ENCODE measurements at regions not wholly inside any gene's neighbourhood (a gene's known extent, or its start where the extent isn't known, plus 50 kb on each side); places are given as distances from the start of the nearest gene placed in this dataset.

GRCh38 chr1:232226197-232226712, 403.7 kb downstream of the SIPA1L2 start:
- TF ChIP-seq CTCF (IDR thresholded peaks at IDR 0.05; ENCODE audit: poor library complexity, severe bottlenecking), result no peak
- TF ChIP-seq POLR2AphosphoS5 (IDR thresholded peaks at IDR 0.05), result no peak
- TF ChIP-seq EZH2 (IDR thresholded peaks at IDR 0.05; ENCODE audit: borderline replicate concordance, insufficient read depth, low read length, poor library complexity, severe bottlenecking), result no peak
- no peak for TF ChIP-seq TAF1 (IDR thresholded peaks at IDR 0.05; ENCODE audit: low read depth)
- no peak for TF ChIP-seq RAD21 (conservative IDR thresholded peaks at IDR 0.05)
- no peak for TF ChIP-seq SMC3 (conservative IDR thresholded peaks at IDR 0.05; ENCODE audit: poor library complexity)
- no peak for TF ChIP-seq REST (IDR thresholded peaks at IDR 0.05; ENCODE audit: borderline replicate concordance)
- no peak for TF ChIP-seq EP300 (conservative IDR thresholded peaks at IDR 0.05; ENCODE audit: poor library complexity, severe bottlenecking)
